ENCODE measurements at regions not wholly inside any gene's neighbourhood (a gene's known extent, or its start where the extent isn't known, plus 50 kb on each side); places are given as distances from the start of the nearest gene placed in this dataset.

DNA sequence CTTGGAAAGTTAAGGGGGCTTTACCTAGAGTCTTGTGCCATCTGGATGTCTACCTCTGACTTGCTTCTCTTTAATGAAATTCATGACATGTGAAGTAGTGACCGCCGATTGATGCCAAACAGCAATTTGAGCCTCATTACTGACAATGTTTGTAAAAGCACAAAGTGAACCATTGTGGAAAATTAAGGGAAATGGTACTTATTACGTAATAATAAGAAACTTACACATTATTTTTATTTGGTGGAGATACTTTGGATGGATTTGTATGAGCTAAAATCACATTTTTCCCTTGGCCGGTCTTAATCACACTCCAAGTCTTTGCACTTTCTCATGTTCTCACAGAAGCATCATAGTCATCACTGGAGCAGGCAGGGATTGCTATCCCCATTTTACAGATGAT is 265.1 kb upstream of the KLF6 start:
- ChIA-PET CTCF (interaction anchor here (0.6 kb wide), 1 partner anchor 23 kb away, joined by 3 read pairs; no protein-coding TSS in a partner anchor), POLR2A (ENCODE audit: low non-redundant PET) (interaction anchor here (0.7 kb wide), 1 partner anchor 731 kb away, joined by 3 read pairs; no protein-coding TSS in a partner anchor)
- TF ChIP-seq, protein P1, sequence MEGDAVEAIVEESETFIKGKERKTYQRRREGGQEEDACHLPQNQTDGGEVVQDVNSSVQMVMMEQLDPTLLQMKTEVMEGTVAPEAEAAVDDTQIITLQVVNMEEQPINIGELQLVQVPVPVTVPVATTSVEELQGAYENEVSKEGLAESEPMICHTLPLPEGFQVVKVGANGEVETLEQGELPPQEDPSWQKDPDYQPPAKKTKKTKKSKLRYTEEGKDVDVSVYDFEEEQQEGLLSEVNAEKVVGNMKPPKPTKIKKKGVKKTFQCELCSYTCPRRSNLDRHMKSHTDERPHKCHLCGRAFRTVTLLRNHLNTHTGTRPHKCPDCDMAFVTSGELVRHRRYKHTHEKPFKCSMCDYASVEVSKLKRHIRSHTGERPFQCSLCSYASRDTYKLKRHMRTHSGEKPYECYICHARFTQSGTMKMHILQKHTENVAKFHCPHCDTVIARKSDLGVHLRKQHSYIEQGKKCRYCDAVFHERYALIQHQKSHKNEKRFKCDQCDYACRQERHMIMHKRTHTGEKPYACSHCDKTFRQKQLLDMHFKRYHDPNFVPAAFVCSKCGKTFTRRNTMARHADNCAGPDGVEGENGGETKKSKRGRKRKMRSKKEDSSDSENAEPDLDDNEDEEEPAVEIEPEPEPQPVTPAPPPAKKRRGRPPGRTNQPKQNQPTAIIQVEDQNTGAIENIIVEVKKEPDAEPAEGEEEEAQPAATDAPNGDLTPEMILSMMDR (conservative IDR thresholded peaks at IDR 0.05; ENCODE audit: low read depth), result no peak
- H3K27ac ChIP-seq, result no peak overlapping the region
- DNase-seq (ENCODE audit: low spot score), result no peak

DNA sequence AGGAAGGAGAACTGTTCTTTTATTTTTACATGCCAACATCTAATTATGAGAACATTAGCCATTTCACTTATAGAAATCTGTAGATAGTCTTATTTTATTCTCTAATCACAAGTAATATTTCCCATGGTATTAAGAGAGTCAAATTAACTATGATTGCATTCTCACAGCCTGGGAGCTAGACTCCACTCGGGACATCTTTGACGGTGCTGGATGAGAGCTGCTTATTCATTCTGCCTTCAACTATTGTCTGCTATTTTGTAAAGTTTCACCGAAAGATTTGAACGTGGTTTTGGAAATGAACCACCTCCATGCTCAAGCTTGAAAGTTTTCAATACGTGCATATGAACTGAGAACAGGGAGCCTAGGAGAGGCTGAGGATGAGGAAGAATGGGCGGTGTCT is 264.3 kb upstream of the KLF6 start:
- TF ChIP-seq, protein P1 (conservative IDR thresholded peaks at IDR 0.05; ENCODE audit: low read depth), result no peak
- H3K27ac ChIP-seq, result no peak overlapping the region
- POLR2A ChIA-PET (ENCODE audit: low non-redundant PET), result no interaction called here
- no peak for DNase-seq (ENCODE audit: low spot score)
- CTCF ChIA-PET, result no interaction called here

DNA sequence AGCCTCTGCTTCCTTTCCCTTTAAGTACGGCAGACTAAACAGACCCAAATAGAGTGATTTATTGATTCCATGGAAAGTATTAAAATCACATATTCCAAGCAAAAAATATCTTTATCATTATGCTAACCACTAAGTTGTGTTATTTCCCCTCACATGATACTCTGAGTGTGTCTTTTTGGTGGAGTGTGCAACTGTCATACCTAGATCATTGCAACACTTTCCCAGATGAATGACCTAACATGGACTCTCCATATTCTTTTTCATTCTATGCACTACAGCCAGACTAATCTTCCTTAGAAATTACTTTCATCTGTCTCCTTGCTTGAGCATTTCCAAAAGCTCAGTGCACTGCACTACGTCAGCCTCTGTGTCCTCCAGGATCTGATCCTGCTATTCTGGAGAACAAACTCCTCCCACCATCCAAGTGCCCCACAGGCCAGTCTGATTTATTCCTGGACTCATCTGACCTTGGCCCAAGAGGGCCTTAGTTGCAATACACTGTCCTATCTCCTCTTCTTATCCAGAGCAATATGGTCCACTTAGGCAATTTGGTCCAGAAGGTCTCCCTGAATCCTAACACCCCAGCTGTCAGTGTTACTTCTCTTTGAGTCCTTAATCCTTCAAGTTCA is 263.3 kb upstream of the KLF6 start:
- ChIA-PET POLR2A (ENCODE audit: low non-redundant PET) (no interaction called here), CTCF (interaction anchor here (0.6 kb wide), 1 partner anchor 466 kb away, joined by 3 read pairs; no protein-coding TSS in a partner anchor)
- H3K27ac ChIP-seq, result no peak overlapping the region
- DNase-seq (ENCODE audit: low spot score), result no peak
- TF ChIP-seq, protein P1 (conservative IDR thresholded peaks at IDR 0.05; ENCODE audit: low read depth), result no peak

DNA sequence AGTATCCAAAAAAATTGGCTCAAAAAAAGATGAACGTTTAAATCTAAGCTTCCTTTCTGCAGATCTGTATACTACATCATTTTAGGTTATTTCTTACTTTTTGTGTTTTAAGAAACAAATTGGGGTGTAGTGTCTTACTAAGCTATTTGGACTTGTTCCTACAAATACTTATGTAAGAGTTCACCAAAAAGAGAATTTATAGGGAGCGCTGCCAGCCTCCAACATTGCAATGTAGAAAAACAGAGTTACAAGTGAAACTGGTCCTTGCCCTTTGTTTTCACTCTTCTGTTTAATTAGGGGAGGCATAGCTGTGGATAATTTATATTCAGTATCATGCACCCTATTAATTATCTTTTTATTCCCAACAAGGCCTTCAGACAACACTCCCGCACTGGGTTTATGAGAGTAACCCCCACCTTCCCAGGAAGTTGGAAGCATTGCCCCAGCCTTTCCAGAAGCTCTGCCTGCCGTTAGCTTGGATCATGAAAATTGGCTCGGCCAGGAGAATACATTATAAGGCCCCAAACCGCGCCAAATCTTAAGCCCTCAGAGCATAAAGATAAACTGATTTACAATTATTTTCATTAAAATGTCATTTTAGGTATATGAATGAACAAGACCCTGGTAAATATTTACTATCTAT is 261.8 kb upstream of the KLF6 start:
- H3K27ac ChIP-seq, result no peak overlapping the region
- POLR2A ChIA-PET (ENCODE audit: low non-redundant PET), result no interaction called here
- TF ChIP-seq, protein P1 (conservative IDR thresholded peaks at IDR 0.05; ENCODE audit: low read depth), result no peak
- CTCF ChIA-PET, result no interaction called here
- DNase-seq (ENCODE audit: low spot score), result no peak

DNA sequence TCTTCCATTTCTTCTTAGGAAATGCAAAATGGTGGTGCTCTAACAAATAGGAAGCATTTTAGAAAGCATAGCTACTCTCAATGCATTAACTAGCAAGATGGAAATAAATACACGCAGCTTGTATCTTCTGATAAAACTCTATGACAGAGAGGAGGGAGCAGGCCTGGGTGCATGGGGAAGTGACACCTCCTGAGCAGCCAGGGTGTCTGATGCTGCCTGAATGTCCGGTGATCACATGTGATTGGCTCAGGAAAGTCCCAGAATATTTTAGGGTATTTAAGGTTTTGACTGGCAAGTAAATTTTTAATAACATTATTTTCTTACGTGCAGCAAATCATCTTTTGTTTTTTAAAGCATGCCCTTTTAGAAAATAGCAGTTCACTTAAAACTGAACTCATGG is 261.0 kb upstream of the KLF6 start:
- H3K27ac ChIP-seq, result no peak overlapping the region
- no peak for DNase-seq (ENCODE audit: low spot score)
- CTCF ChIA-PET, result interaction anchor here (0.6 to 0.8 kb wide), 5 partner anchors 100 to 914 kb away, joined by 3 to 8 read pairs (median 4); no protein-coding TSS in a partner anchor
- TF ChIP-seq, protein P1 (conservative IDR thresholded peaks at IDR 0.05; ENCODE audit: low read depth), result no peak
- POLR2A ChIA-PET (ENCODE audit: low non-redundant PET), result no interaction called here

DNA sequence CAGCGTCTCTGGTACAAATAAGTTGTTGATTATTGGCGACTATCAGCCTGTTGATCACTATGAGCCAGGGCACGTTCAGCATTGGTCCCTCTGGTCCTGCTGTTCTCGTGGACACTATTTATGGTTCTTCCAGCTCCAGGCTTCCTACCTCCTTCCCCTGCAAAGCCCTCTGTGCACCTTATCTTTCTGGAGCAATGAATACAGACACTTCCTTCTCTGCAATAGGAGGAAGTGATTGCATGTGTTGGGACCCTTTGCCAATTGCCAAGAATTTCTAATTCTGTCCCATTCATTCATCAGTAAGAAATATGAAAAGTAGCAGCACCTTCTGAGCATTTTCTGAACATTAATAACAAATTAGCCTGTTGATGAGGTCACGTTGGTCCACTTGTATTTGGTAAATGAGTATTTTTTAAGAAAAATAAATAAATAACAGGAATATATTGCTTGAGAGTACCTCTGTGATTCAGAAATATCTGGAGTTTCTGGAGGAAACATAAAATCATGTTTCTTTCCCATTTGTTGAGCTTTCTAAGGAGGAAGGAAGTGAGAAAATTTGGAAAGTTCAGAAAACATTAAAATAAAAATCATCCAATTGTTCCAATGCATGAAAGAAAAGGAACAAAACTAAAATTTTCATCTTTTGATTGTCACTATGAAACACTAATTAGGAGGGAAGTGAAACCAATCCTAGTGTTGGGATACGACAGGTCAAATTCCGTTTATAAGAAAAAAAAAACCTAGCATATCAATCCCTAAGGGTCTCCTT is 259.1 kb upstream of the KLF6 start:
- POLR2A ChIA-PET (ENCODE audit: low non-redundant PET), result no interaction called here
- CTCF ChIA-PET, result no interaction called here
- TF ChIP-seq, protein P1 (conservative IDR thresholded peaks at IDR 0.05; ENCODE audit: low read depth), result no peak

More for the DNA sequence above, 259.1 kb upstream of the KLF6 start:
- no peak overlapping the region for H3K27ac ChIP-seq
- DNase-seq (ENCODE audit: low spot score), result no peak

Measured in RWPE1 (cell line).